ENCODE measurements at regions not wholly inside any gene's neighbourhood (a gene's known extent, or its start where the extent isn't known, plus 50 kb on each side); places are given as distances from the start of the nearest gene placed in this dataset.

GRCh38 chr16:87067836-87068761 lies 249.1 kb downstream of the C16orf95 start:
- Histone ChIP-seq H3K4me3 (peak overlapping the region; percentile 49), H3K9me3 (no peaks in the 10 kb centered on the region), H3K27me3 (replicated peaks; ENCODE audit: insufficient read depth) (no peaks in the 10 kb centered on the region), H3K27ac (peak overlapping the region; percentile 72 to 83), H3K36me3 (no peaks in the 10 kb centered on the region), H3K4me1 (ENCODE audit: control insufficient read depth in 1 of 2, low read depth in 2 of 2) (peaks cover 0 to 31% of the 10 kb centered on the region in 2 donors)
- DNase-seq (ENCODE audit: low spot score) (no peak), ATAC-seq (ENCODE audit: insufficient number of reproducible peaks, low FRiP score, low read depth) (no peak)
- TF ChIP-seq CTCF (IDR thresholded peaks at IDR 0.05): no peak

- H3K36me3 ChIP-seq: no peaks in the 10 kb centered on the region
- peaks cover 0 to 25% of the 10 kb centered on the region in 2 donors for H3K4me1 ChIP-seq (ENCODE audit: control insufficient read depth in 1 of 2, low read depth in 2 of 2)
- H3K27me3 ChIP-seq (replicated peaks; ENCODE audit: insufficient read depth): no peaks in the 10 kb centered on the region
- no peak for TF ChIP-seq CTCF (IDR thresholded peaks at IDR 0.05)
- ATAC-seq (ENCODE audit: insufficient number of reproducible peaks, low FRiP score, low read depth) (no peak), DNase-seq (ENCODE audit: low spot score) (no peak)
- peak overlapping the region; percentile 49 for H3K4me3 ChIP-seq
- H3K27ac ChIP-seq: peak overlapping the region; percentile 72 to 83
- no peaks in the 10 kb centered on the region for H3K9me3 ChIP-seq
Observed at GRCh38 chr16:87068762-87069150, 248.4 kb downstream of the C16orf95 start.

- Histone ChIP-seq H3K4me1 (ENCODE audit: control insufficient read depth in 1 of 2, low read depth in 2 of 2) (peaks cover 0 to 24% of the 10 kb centered on the region in 2 donors), H3K9me3 (no peaks in the 10 kb centered on the region), H3K4me3 (no peak overlapping the region), H3K36me3 (no peaks in the 10 kb centered on the region), H3K27me3 (replicated peaks; ENCODE audit: insufficient read depth) (no peaks in the 10 kb centered on the region), H3K27ac (no peak overlapping the region)
- TF ChIP-seq CTCF (IDR thresholded peaks at IDR 0.05): no peak
- DNase-seq (ENCODE audit: low spot score): no peak
- no peak for ATAC-seq (ENCODE audit: insufficient number of reproducible peaks, low FRiP score, low read depth)
Observed at GRCh38 chr16:87070657-87071056, 246.5 kb downstream of the C16orf95 start.

GRCh38 chr16:87072101-87072500 lies 245.1 kb downstream of the C16orf95 start:
- Histone ChIP-seq H3K9me3 (no peaks in the 10 kb centered on the region), H3K36me3 (no peaks in the 10 kb centered on the region), H3K4me3 (no peak overlapping the region), H3K27ac (no peak overlapping the region), H3K27me3 (replicated peaks; ENCODE audit: insufficient read depth) (no peaks in the 10 kb centered on the region), H3K4me1 (ENCODE audit: control insufficient read depth in 1 of 2, low read depth in 2 of 2) (peaks cover 0 to 17% of the 10 kb centered on the region in 2 donors)
- DNase-seq (ENCODE audit: low spot score) (no peak), ATAC-seq (ENCODE audit: insufficient number of reproducible peaks, low FRiP score, low read depth) (no peak)
- no peak for TF ChIP-seq CTCF (IDR thresholded peaks at IDR 0.05)

- Histone ChIP-seq H3K9me3 (no peaks in the 10 kb centered on the region), H3K4me1 (ENCODE audit: control insufficient read depth in 1 of 2, low read depth in 2 of 2) (no peaks in the 10 kb centered on the region), H3K36me3 (no peaks in the 10 kb centered on the region), H3K27me3 (replicated peaks; ENCODE audit: insufficient read depth) (no peaks in the 10 kb centered on the region), H3K27ac (no peak overlapping the region), H3K4me3 (no peak overlapping the region)
- TF ChIP-seq CTCF (IDR thresholded peaks at IDR 0.05): no peak
- no peak for DNase-seq (ENCODE audit: low spot score)
- no peak for ATAC-seq (ENCODE audit: insufficient number of reproducible peaks, low FRiP score, low read depth)
Observed at GRCh38 chr16:87074641-87075318, 242.4 kb downstream of the C16orf95 start.

Data from thoracic aorta (tissue), 2 donors.